Nephron (organoid): ENCODE measurements at regions not wholly inside any gene's neighbourhood (a gene's known extent, or its start where the extent isn't known, plus 50 kb on each side); places are given as distances from the start of the nearest gene placed in this dataset.

Experiments
- H3K27ac Mint-ChIP-seq, 3 experiments: 2 replicates each; pipeline ENCODE4 v1.8.0; 2020; ENCODE audit warnings: mixed read lengths in 3 of 3, mild to moderate bottlenecking in 2 of 3, moderate library complexity in 1 of 3
- H3K27me3 Mint-ChIP-seq: 2 replicates; pipeline ENCODE4 v1.8.0; 2021; ENCODE audit warnings: low read depth, mild to moderate bottlenecking, moderate library complexity, mixed read lengths
- H3K36me3 Mint-ChIP-seq: 2 replicates; pipeline ENCODE4 v1.8.0; 2020; ENCODE audit warnings: low read depth, mixed read lengths
- H3K4me1 Mint-ChIP-seq: 2 replicates; pipeline ENCODE4 v1.8.0; 2020; ENCODE audit warnings: mixed read lengths
- H3K4me3 Mint-ChIP-seq, 3 experiments: 2 replicates each; pipeline ENCODE4 v1.8.0; 2020; ENCODE audit warnings: mild to moderate bottlenecking in 3 of 3, mixed read lengths in 3 of 3, moderate library complexity in 2 of 3
- H3K9me3 Mint-ChIP-seq: 2 replicates; pipeline ENCODE4 v1.8.0; 2020; ENCODE audit warnings: mixed read lengths
- TF ChIP-seq, protein P1 (sequence below), 3 experiments: fragments of 200-600 bp; sonication (generic); IDR thresholded peaks; one replicate each; pipeline ENCODE4 v1.5.0; 2021; ENCODE audit warnings: antibody characterized with exemption in 3 of 3; ENCODE audit not compliant: unreplicated experiment in 3 of 3

DNA sequence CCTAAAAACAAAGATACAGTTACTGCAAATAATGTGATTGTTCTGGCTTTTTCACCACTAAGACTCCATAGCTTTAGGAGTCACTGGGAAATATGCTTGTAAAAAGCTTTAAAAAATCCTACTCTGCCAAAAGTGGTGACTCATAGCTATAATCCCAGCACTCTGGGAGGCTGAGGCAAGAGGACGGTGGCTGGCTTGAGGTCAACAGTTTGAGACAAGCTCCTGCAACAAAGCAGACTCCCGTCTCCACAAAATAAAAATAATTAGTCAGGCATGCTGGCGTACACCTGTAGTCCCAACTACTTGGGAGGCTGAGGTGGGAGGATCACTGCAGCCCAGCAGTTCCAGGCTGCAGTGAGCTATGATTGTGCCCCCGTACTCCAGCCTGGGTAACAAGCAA is 406.4 kb downstream of the HTR1A start:
- Mint-ChIP-seq H3K4me1 (no peaks in the 10 kb centered on the region), H3K27ac (no peak overlapping the region), H3K36me3 (no peaks in the 10 kb centered on the region), H3K9me3 (no peaks in the 10 kb centered on the region), H3K27me3 (no peaks in the 10 kb centered on the region), H3K4me3 (no peak overlapping the region)
- TF ChIP-seq, protein P1, sequence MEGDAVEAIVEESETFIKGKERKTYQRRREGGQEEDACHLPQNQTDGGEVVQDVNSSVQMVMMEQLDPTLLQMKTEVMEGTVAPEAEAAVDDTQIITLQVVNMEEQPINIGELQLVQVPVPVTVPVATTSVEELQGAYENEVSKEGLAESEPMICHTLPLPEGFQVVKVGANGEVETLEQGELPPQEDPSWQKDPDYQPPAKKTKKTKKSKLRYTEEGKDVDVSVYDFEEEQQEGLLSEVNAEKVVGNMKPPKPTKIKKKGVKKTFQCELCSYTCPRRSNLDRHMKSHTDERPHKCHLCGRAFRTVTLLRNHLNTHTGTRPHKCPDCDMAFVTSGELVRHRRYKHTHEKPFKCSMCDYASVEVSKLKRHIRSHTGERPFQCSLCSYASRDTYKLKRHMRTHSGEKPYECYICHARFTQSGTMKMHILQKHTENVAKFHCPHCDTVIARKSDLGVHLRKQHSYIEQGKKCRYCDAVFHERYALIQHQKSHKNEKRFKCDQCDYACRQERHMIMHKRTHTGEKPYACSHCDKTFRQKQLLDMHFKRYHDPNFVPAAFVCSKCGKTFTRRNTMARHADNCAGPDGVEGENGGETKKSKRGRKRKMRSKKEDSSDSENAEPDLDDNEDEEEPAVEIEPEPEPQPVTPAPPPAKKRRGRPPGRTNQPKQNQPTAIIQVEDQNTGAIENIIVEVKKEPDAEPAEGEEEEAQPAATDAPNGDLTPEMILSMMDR (IDR thresholded peaks at IDR 0.05; ENCODE audit: unreplicated experiment in 3 of 3): no peak

DNA sequence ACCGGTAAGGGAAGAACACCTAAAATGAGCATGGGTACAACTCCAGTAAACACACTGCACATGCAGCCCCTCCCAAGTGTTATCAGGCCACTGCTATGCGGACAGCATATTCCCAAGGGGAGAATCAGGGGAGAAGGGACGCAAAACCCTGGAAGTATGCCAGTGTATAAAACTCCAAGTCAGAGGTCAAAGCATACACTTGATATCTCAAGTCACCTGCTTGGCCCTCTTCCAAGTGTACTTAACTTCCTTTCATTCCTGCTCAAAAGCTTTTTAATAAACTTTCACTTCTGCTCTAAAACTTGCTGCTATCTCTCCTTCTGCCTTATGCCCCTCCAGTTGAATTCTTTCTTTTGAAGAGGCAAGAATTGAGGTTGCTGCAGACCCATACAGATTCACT is 408.1 kb downstream of the HTR1A start:
- no peaks in the 10 kb centered on the region for H3K4me1 Mint-ChIP-seq
- no peaks in the 10 kb centered on the region for H3K9me3 Mint-ChIP-seq
- TF ChIP-seq, protein P1 (IDR thresholded peaks at IDR 0.05; ENCODE audit: unreplicated experiment in 3 of 3): no peak
- no peaks in the 10 kb centered on the region for H3K27me3 Mint-ChIP-seq
- no peaks in the 10 kb centered on the region for H3K36me3 Mint-ChIP-seq
- H3K4me3 Mint-ChIP-seq: peak overlapping the region in 1 of 3 experiments; percentile 14
- peak overlapping the region; percentile 55 to 89 (median 66) for H3K27ac Mint-ChIP-seq

DNA sequence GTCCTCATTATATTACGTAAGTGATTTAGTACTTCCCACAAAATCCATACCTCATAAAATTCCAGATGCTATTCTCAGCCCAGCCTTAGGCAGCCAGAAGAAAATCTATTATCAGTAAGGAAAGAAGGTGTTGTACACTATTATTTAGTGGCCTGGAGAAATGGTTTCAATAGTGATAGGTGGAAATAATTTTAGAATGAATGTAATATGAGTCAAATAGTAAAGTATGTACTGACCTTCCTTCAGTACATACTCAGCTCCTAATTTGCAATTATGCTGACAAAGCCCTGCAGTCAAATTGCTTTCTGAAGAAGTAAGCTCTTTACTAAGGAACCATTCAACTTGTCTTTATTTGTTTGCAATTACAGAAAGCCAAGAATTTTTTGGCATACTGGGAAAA is 409.2 kb downstream of the HTR1A start:
- Mint-ChIP-seq H3K4me3 (no peak overlapping the region), H3K27ac (peak overlapping the region in 1 of 3 experiments; percentile 2), H3K9me3 (no peaks in the 10 kb centered on the region), H3K4me1 (no peaks in the 10 kb centered on the region), H3K36me3 (no peaks in the 10 kb centered on the region), H3K27me3 (no peaks in the 10 kb centered on the region)
- TF ChIP-seq, protein P1 (IDR thresholded peaks at IDR 0.05; ENCODE audit: unreplicated experiment in 3 of 3): no peak

DNA sequence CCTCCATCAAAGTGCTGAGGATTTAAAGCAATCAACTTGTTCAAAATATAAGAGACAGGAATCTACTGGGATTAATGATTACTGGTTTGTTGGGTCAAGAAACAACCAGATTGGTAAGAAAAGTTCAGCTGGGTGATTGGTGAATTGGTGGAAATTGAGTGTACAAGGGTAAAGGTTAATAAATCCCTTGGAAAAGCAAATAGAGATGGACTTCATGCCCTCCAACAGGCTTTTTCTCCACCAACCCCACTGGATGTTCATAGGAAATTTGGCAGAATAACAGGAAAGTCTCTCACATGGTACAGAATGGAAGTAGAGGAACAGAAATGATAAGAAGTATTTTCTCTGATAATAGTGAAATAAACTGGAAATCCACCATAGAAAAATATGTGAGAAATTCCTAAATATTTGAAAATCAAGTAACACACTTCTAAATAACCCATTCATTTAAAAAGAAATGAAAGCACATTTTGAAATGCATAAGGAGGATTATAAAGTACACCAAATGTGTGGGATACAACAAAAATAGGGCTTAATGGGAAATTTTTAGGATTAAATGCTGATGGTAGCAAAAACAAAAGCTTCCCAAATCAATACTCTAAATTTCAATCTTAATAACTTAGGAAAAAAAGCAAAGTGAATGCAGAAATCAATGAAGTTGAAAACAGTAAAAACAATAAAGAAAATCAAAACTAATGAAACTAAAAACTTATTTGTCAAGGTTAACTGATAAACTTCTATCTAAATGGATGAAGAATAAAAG is 426.2 kb downstream of the HTR1A start:
- Mint-ChIP-seq H3K27ac (no peak overlapping the region), H3K4me1 (no peaks in the 10 kb centered on the region), H3K4me3 (no peak overlapping the region), H3K36me3 (no peaks in the 10 kb centered on the region), H3K9me3 (no peaks in the 10 kb centered on the region), H3K27me3 (no peaks in the 10 kb centered on the region)
- TF ChIP-seq, protein P1 (IDR thresholded peaks at IDR 0.05; ENCODE audit: unreplicated experiment in 3 of 3): no peak

DNA sequence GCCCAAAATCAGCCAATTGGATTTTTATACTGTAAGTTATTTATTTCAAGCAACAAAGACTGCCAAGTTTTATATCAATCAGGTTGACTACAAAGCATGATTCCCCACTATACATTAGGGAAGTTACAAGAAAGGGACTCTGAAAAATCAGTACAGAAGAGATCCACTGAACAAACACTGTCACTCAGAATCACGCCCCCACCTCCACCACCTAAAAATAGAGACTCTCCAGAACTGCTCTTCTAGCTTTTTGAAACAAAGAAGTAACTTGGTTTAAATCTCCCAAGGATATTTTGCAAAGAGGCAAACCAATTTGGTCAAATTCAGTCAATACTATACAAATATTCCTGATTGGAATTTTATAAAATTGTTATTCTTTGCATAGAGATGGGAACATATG is 438.0 kb downstream of the HTR1A start:
- TF ChIP-seq, protein P1 (IDR thresholded peaks at IDR 0.05; ENCODE audit: unreplicated experiment in 3 of 3): no peak
- Mint-ChIP-seq H3K27ac (no peak overlapping the region), H3K4me1 (no peaks in the 10 kb centered on the region), H3K9me3 (no peaks in the 10 kb centered on the region), H3K27me3 (no peaks in the 10 kb centered on the region), H3K4me3 (no peak overlapping the region), H3K36me3 (no peaks in the 10 kb centered on the region)

DNA sequence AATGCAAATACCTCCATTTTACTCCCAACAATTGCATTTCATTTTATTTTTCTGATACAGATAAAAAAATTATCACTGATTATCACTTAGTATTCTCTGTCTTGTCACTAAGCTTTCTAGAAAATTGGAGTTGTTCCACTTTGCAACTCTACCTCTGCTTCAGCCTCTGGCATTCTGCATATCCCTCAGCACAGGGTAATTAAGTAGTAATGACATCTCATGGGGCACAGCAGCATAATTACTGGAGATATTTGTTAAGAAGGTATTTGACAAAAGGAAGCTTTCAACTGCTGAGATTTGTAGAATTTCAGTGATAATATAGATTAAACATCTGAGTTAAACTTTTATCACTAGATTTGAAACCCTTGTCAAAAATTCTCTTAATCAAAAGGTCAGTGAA is 446.2 kb downstream of the HTR1A start:
- Mint-ChIP-seq H3K27ac (no peak overlapping the region), H3K4me3 (no peak overlapping the region), H3K36me3 (no peaks in the 10 kb centered on the region), H3K4me1 (no peaks in the 10 kb centered on the region), H3K9me3 (no peaks in the 10 kb centered on the region), H3K27me3 (no peaks in the 10 kb centered on the region)
- TF ChIP-seq, protein P1 (IDR thresholded peaks at IDR 0.05; ENCODE audit: unreplicated experiment in 3 of 3): no peak
